ENCODE measurements at regions not wholly inside any gene's neighbourhood (a gene's known extent, or its start where the extent isn't known, plus 50 kb on each side); places are given as distances from the start of the nearest gene placed in this dataset.

GRCh38 chr10:83274088-83274487, 865.2 kb upstream of the GHITM start:
- TF ChIP-seq CTCF (conservative IDR thresholded peaks at IDR 0.05) (no peak), EZH2 (IDR thresholded peaks at IDR 0.05; ENCODE audit: low read depth) (no peak)
